ENCODE measurements at regions not wholly inside any gene's neighbourhood (a gene's known extent, or its start where the extent isn't known, plus 50 kb on each side); places are given as distances from the start of the nearest gene placed in this dataset.

- H3K27ac ChIP-seq (ENCODE audit: low read depth in 1 of 2, low read length in 2 of 2), result no peak overlapping the region
- H3K4me1 ChIP-seq (ENCODE audit: control insufficient read depth in 4 of 4, insufficient read depth in 4 of 4, low read length in 3 of 4), result no peaks in the 10 kb centered on the region
- H3K9ac ChIP-seq (ENCODE audit: low read depth in 1 of 2, low read length in 2 of 2), result no peak overlapping the region
- TF ChIP-seq EGR1 (IDR thresholded peaks at IDR 0.05; ENCODE audit: low read depth in 2 of 2) (no peak), RXRA (IDR thresholded peaks at IDR 0.05) (no peak), SP1 (IDR thresholded peaks at IDR 0.05) (no peak), FOXA2 (IDR thresholded peaks at IDR 0.05) (no peak), JUND (IDR thresholded peaks at IDR 0.05) (no peak), ZBTB33 (IDR thresholded peaks at IDR 0.05) (no peak), REST (IDR thresholded peaks at IDR 0.05) (no peak), FOXA1 (IDR thresholded peaks at IDR 0.05) (no peak), GABPA (IDR thresholded peaks at IDR 0.05 in 1 of 2, conservative IDR thresholded peaks at IDR 0.05 in 1 of 2) (no peak), ATF3 (IDR thresholded peaks at IDR 0.05) (no peak), RAD21 (IDR thresholded peaks at IDR 0.05) (no peak), HNF4A (conservative IDR thresholded peaks at IDR 0.05) (no peak), TAF1 (conservative IDR thresholded peaks at IDR 0.05) (no peak), CTCF (IDR thresholded peaks at IDR 0.05; ENCODE audit: low read depth, low read length, missing input control) (no peak), YY1 (IDR thresholded peaks at IDR 0.05) (no peak), MAX (IDR thresholded peaks at IDR 0.05) (no peak)
- H3K4me3 ChIP-seq (ENCODE audit: low read depth in 1 of 3, low read length in 3 of 3), result no peak overlapping the region
- H3K9me3 ChIP-seq (ENCODE audit: control insufficient read depth in 4 of 4, low read length in 3 of 4), result no peaks in the 10 kb centered on the region
- no peaks in the 10 kb centered on the region for H3K36me3 ChIP-seq (ENCODE audit: control insufficient read depth in 4 of 4, insufficient read depth in 3 of 4, low read depth in 1 of 4, low read length in 3 of 4)
- H3K27me3 ChIP-seq (ENCODE audit: control insufficient read depth in 4 of 4, insufficient read depth in 4 of 4, low read length in 3 of 4), result no peaks in the 10 kb centered on the region
- no peak for DNase-seq (ENCODE audit: low spot score)
Measured at GRCh38 chr5:124139477-124139876, 607.0 kb downstream of the ZNF608 start.

- TF ChIP-seq MAX (IDR thresholded peaks at IDR 0.05), result no peak
- TF ChIP-seq NR2F2 (IDR thresholded peaks at IDR 0.05), result no peak
- TF ChIP-seq HNF4G (IDR thresholded peaks at IDR 0.05), result no peak
- no peak for TF ChIP-seq HNF4A (conservative IDR thresholded peaks at IDR 0.05)
- no peak for TF ChIP-seq ZBTB33 (IDR thresholded peaks at IDR 0.05)
- H3K9ac ChIP-seq (ENCODE audit: low read depth in 1 of 2, low read length in 2 of 2), result no peak overlapping the region
- no peak overlapping the region for H3K27ac ChIP-seq (ENCODE audit: low read depth in 1 of 2, low read length in 2 of 2)
- no peak overlapping the region for H3K4me3 ChIP-seq (ENCODE audit: low read depth in 1 of 3, low read length in 3 of 3)
- H3K36me3 ChIP-seq (ENCODE audit: control insufficient read depth in 4 of 4, insufficient read depth in 3 of 4, low read depth in 1 of 4, low read length in 3 of 4), result no peaks in the 10 kb centered on the region
- 82% methylated on average over 2 of the region's 2 CpGs for WGBS
- no peaks in the 10 kb centered on the region for H3K27me3 ChIP-seq (ENCODE audit: control insufficient read depth in 4 of 4, insufficient read depth in 4 of 4, low read length in 3 of 4)
- DNase-seq (ENCODE audit: low spot score), result no peak
- no peaks in the 10 kb centered on the region for H3K4me1 ChIP-seq (ENCODE audit: control insufficient read depth in 4 of 4, insufficient read depth in 4 of 4, low read length in 3 of 4)
- no peaks in the 10 kb centered on the region for H3K9me3 ChIP-seq (ENCODE audit: control insufficient read depth in 4 of 4, low read length in 3 of 4)
Measured at GRCh38 chr5:124136609-124137008, 609.8 kb downstream of the ZNF608 start.
